Stomach (tissue), 4 donors: ENCODE measurements at regions not wholly inside any gene's neighbourhood (a gene's known extent, or its start where the extent isn't known, plus 50 kb on each side); places are given as distances from the start of the nearest gene placed in this dataset.

ENCODE experiments used
- POLR2A ChIP-seq, 4 donors: fragments of 450-650 bp; IDR thresholded peaks; one replicate each; pipeline ENCODE4 v1.6.1; 2016; ENCODE audit warnings: antibody characterized with exemption in 4 of 4, control low read depth in 2 of 4, mild to moderate bottlenecking in 1 of 4, moderate library complexity in 1 of 4
- POLR2AphosphoS5 ChIP-seq, 3 donors: sonication (generic); formaldehyde crosslinking; IDR thresholded peaks; one replicate each; pipeline ENCODE4 v1.6.1; 2016; ENCODE audit warnings: antibody characterized with exemption in 3 of 3

GRCh38 chr19:31539386-31539785 is 190.2 kb upstream of the TSHZ3 start:
- TF ChIP-seq POLR2A (IDR thresholded peaks at IDR 0.05) (no peak), POLR2AphosphoS5 (IDR thresholded peaks at IDR 0.05) (no peak)
